ENCODE measurements at regions not wholly inside any gene's neighbourhood (a gene's known extent, or its start where the extent isn't known, plus 50 kb on each side); places are given as distances from the start of the nearest gene placed in this dataset. TPM values are rescaled to one million over a fixed set of nuclear protein-coding genes. Genes with fewer than 3 reads are reported as not detected.

DNA sequence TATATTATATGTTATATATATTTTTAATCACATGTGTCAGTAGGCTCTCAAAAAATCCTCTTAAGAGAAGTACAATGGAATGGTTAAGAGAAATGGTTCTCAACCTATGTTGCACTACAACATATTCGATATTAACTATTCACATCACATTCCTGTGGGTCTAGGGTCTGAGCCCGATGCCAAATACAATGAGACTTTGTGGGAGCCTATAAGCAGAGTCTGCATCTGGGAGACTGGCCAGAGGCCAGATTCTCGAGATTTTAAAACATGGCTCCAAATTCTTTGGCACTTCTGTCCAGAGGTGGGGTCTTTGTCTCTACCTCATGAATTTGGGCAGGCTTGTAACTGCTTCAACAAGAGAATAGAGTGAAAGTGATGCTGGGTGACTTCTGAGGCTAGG lies 79.4 kb upstream of the NBEA start:
- DNase-seq (ENCODE audit: low read depth), result no peak

DNA sequence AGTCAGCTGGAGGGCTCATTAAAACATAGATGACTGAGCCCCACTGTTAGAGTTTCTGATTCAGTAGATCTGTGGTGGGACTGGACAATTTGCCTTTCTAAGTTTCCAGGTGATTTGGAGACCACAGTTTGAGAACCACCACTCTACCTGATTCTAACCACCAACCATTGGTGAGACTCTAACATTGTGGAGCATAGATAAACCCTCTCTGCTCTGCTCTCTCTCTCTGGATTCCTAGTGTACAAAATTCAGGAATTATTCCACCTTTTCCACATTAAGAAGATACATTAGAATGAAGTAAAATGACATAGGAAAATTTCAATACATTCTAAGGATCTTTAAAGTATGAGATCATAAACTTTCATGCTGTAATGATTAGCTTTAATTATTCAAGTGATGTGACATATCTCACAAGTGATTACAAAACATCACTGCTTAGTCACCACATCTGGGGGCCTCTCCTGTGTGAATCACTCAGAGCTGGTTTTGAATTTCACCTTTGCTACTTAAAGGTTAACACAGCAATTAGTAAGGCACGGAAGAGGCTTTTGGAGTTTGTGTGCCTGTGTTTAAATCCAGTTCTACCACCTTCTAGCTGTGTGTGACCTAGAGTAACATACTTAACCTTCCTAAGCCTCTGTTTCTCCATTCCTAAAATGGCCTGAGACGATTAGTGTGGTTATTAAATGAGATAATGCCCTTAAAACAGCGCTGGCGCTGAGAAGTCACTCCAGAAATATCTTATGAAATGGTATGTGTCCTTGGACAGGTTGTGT lies 78.5 kb upstream of the NBEA start:
- peak; percentile 85 for DNase-seq (ENCODE audit: low read depth)

DNA sequence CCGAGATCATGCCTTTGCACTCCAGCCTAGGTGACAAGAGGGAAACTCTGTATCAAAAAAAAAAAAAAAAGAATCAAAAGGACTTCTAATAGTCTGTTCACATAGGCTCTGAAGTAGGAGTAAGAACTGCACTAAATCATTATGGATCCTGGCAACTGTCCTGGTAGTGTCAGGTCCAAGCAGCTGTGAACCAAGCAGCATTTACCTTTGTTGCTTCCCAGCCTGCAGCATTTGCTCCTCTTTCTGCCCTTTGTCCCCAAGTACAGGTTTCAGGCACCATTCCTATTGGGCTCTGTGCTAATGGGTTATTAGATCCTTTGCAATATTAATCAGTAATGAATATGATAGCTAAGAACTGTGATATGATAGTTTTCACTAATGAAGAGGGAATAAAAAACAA lies 77.4 kb upstream of the NBEA start:
- DNase-seq (ENCODE audit: low read depth), result no peak

GRCh38 chr13:34867590-34867989 lies 74.5 kb upstream of the NBEA start:
- peak; percentile 46 for DNase-seq (ENCODE audit: low read depth)

GRCh38 chr13:34868733-34869132 lies 73.3 kb upstream of the NBEA start:
- no peak for DNase-seq (ENCODE audit: low read depth)

- DNase-seq (ENCODE audit: low read depth), result no peak
These were observed 72.4 kb upstream of the NBEA start for GRCh38 chr13:34869696-34870095.

DNA sequence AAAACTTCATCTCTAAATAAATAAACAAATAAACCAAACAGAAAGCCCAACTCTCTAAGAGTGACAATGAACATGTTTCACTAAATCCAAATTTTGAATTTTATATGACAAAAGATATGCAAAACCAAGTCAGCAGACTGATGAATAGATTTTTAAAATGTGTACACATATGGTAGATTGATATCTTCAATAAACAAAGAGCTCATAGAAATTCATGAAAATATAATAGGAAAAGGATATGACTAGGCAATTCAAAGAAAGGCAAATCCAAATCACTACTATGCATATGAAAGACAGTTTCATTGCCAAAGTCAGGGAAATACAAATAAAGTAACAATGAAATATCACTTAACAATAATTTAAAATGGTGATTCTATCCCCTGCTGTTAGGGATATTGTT lies 63.7 kb upstream of the NBEA start:
- DNase-seq (ENCODE audit: low read depth), result no peak

GRCh38 chr13:34879851-34880250 lies 62.2 kb upstream of the NBEA start:
- DNase-seq (ENCODE audit: low read depth), result no peak

- no peak for DNase-seq (ENCODE audit: low read depth)
These were observed 60.6 kb upstream of the NBEA start for GRCh38 chr13:34881494-34881893.

DNA sequence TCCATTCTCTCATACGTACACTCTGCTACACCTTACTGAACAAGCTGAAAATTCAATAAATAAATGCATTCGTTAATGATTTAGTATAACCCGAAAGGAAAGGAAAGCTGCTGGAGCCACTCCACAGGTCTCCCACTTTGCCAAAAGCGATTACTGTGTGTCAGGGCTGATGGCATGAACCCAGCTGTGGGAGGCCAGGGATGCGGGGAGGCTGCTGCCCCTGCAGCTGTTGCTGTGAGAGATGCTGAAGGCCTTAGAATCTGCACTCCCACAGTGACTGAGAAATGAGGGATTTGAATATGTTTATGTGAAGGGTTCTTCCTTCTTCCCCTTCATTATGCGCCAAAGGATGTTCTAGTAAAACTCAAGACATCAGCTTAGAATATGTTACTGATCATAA lies 58.7 kb upstream of the NBEA start:
- no peak for DNase-seq (ENCODE audit: low read depth)

GRCh38 chr13:34884366-34884765 lies 57.7 kb upstream of the NBEA start:
- no peak for DNase-seq (ENCODE audit: low read depth)

DNA sequence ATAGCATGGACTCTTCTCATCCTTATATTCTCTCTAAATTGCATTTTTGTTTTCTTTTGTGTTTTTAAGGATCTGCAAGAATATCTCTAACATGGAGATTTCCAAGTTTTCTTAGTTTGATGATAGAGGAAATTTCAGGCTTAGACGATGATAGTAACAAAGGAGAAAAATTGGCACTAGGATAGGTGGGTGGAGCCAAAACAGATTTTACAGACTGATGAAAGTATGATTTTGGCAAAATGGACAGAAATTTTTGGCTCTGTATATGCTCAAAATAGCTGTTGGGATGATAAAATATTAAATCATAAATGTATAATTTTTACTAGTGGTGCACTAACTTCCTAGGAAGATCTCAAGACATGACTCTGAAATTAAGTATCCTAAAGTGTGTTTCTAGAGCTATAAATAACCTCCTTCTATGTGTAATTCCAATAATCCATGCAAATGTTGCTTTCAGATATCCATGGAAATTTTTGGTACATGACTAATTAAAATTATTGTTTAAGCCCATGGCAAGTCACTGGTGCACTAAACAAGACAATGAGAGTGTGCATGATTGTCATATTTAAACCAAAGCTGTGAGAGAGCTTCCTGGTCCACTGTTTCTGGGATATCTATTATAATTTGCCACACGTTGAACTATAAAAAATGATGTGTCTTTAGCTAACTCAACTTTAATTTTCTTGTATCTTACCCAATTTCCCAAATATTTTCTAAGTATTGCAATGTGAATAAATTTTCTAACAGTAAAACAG lies 55.8 kb upstream of the NBEA start:
- DNase-seq (ENCODE audit: low read depth), result no peak

- DNase-seq (ENCODE audit: low read depth), result no peak
These were observed 55.1 kb upstream of the NBEA start for GRCh38 chr13:34886987-34887386.

Small RNA genes in the stretch of these regions (small RNA-seq; reads per million reads assigned to genes)
- not detected for gene AL356321.1
- not detected for gene RF00402

Data from HT1080 (cell line).